ENCODE measurements at regions not wholly inside any gene's neighbourhood (a gene's known extent, or its start where the extent isn't known, plus 50 kb on each side); places are given as distances from the start of the nearest gene placed in this dataset.

GRCh38 chr2:198411936-198412335 is 607.5 kb downstream of the PLCL1 start:
- TF ChIP-seq CTCF (IDR thresholded peaks at IDR 0.05; ENCODE audit: low read length), result no peak
- no peak for TF ChIP-seq EZH2phosphoT487 (IDR thresholded peaks at IDR 0.05; ENCODE audit: low read length)
- no peak for TF ChIP-seq EZH2 (optimal IDR thresholded peaks at IDR 0.05; ENCODE audit: low read depth, low read length)
